ENCODE measurements at regions not wholly inside any gene's neighbourhood (a gene's known extent, or its start where the extent isn't known, plus 50 kb on each side); places are given as distances from the start of the nearest gene placed in this dataset.

DNA sequence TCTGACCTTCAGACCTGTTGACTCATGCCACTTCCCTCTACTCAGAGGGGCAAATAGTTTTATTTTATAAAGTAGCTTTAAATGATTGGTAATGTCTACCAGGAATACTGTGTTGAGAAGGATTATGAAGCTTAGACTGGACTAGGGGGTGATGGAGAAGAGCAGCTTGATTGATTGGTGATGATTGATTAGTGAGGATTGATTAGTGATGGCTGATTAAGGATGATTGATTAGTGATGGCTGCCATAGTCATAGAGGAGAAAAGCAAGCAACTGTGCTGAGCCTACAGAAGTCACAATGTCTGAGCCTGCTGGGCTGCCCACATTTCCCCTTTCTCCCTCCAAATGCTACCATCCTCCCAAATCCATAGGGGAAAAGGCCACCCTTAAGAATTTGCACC is 206.8 kb upstream of the SALL1 start:
- TF ChIP-seq, protein P1, sequence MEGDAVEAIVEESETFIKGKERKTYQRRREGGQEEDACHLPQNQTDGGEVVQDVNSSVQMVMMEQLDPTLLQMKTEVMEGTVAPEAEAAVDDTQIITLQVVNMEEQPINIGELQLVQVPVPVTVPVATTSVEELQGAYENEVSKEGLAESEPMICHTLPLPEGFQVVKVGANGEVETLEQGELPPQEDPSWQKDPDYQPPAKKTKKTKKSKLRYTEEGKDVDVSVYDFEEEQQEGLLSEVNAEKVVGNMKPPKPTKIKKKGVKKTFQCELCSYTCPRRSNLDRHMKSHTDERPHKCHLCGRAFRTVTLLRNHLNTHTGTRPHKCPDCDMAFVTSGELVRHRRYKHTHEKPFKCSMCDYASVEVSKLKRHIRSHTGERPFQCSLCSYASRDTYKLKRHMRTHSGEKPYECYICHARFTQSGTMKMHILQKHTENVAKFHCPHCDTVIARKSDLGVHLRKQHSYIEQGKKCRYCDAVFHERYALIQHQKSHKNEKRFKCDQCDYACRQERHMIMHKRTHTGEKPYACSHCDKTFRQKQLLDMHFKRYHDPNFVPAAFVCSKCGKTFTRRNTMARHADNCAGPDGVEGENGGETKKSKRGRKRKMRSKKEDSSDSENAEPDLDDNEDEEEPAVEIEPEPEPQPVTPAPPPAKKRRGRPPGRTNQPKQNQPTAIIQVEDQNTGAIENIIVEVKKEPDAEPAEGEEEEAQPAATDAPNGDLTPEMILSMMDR (IDR thresholded peaks at IDR 0.05; ENCODE audit: poor library complexity) = no peak
- TF ChIP-seq EZH2 (IDR thresholded peaks at IDR 0.05; ENCODE audit: borderline replicate concordance) (no peak), EZH2phosphoT487 (IDR thresholded peaks at IDR 0.05; ENCODE audit: low read depth, severe bottlenecking, unreplicated experiment) (no peak)
